Ascending aorta (tissue), 2 donors: ENCODE measurements at regions not wholly inside any gene's neighbourhood (a gene's known extent, or its start where the extent isn't known, plus 50 kb on each side); places are given as distances from the start of the nearest gene placed in this dataset.

ENCODE experiments used
- DNase-seq, 2 donors: peaks; one replicate each; pipeline ENCODE4 v3.0.0-alpha.2; 2019; ENCODE audit warnings: low spot score in 2 of 2
- H3K27ac ChIP-seq, 2 donors: fragments of 200-600 bp; sonication (generic); one replicate each; pipeline ENCODE4 v1.5.1; 2016 to 2017; ENCODE audit warnings: mild to moderate bottlenecking in 1 of 2
- H3K27me3 ChIP-seq: fragments of 200-600 bp; sonication (generic); one replicate; pipeline ENCODE4 v1.5.1; 2017
- H3K36me3 ChIP-seq, 2 donors: fragments of 200-600 bp; sonication (generic); one replicate each; pipeline ENCODE4 v1.5.1; 2016
- H3K4me1 ChIP-seq, 2 donors: fragments of 200-600 bp; sonication (generic); one replicate each; pipeline ENCODE4 v1.5.1; 2016 to 2017; ENCODE audit warnings: mild to moderate bottlenecking in 1 of 2
- H3K4me3 ChIP-seq, 2 donors: fragments of 200-600 bp; sonication (generic); one replicate each; pipeline ENCODE4 v1.5.1; 2016 to 2017; ENCODE audit warnings: mild to moderate bottlenecking in 1 of 2
- H3K9me3 ChIP-seq, 2 donors: fragments of 200-600 bp; sonication (generic); one replicate each; pipeline ENCODE4 v1.5.1; 2016
- intact Hi-C: fragments of 100-400 bp; cut with DNase I; formaldehyde crosslinking; loops from one replicate; pipeline ENCODE4 v1.15.1; 2023
- TF ChIP-seq, protein P1 (sequence below), 3 experiments: fragments of 200-600 bp in 2 of 3; fragments of 450-650 bp in 1 of 3; sonication (generic) in 2 of 3; IDR thresholded peaks; one replicate each; pipeline ENCODE4 v1.5.1; 2016 to 2019; ENCODE audit warnings: antibody characterized with exemption in 3 of 3, mild to moderate bottlenecking in 1 of 3, moderate library complexity in 1 of 3

DNA sequence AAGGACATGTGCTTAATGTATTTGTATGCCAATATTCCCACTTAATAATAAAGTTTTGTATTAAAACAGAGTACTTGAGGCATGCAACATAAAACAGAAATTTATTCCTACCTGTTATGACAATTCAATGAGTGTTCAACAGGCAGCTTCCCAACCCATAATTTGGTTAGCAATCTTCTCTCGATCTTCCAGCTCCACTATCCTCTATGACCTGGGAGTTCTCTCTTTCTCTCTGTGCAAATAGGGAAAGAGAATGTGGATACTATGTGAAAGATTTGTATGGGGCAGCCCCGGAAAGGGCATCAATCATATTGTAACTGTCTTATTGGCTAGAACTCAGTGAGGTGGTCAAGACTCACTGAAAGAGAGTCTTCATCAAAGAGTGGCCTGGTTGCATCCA lies 644.9 kb upstream of the PCDH20 start:
- H3K9me3 ChIP-seq, result no peaks in the 10 kb centered on the region
- H3K4me3 ChIP-seq, result no peak overlapping the region
- H3K27ac ChIP-seq, result no peak overlapping the region
- no peaks in the 10 kb centered on the region for H3K27me3 ChIP-seq
- DNase-seq, result no peak
- TF ChIP-seq, protein P1, sequence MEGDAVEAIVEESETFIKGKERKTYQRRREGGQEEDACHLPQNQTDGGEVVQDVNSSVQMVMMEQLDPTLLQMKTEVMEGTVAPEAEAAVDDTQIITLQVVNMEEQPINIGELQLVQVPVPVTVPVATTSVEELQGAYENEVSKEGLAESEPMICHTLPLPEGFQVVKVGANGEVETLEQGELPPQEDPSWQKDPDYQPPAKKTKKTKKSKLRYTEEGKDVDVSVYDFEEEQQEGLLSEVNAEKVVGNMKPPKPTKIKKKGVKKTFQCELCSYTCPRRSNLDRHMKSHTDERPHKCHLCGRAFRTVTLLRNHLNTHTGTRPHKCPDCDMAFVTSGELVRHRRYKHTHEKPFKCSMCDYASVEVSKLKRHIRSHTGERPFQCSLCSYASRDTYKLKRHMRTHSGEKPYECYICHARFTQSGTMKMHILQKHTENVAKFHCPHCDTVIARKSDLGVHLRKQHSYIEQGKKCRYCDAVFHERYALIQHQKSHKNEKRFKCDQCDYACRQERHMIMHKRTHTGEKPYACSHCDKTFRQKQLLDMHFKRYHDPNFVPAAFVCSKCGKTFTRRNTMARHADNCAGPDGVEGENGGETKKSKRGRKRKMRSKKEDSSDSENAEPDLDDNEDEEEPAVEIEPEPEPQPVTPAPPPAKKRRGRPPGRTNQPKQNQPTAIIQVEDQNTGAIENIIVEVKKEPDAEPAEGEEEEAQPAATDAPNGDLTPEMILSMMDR (IDR thresholded peaks at IDR 0.05), result no peak
- H3K4me1 ChIP-seq, result no peaks in the 10 kb centered on the region
- no peaks in the 10 kb centered on the region for H3K36me3 ChIP-seq
- intact Hi-C loops, result no loop called here

DNA sequence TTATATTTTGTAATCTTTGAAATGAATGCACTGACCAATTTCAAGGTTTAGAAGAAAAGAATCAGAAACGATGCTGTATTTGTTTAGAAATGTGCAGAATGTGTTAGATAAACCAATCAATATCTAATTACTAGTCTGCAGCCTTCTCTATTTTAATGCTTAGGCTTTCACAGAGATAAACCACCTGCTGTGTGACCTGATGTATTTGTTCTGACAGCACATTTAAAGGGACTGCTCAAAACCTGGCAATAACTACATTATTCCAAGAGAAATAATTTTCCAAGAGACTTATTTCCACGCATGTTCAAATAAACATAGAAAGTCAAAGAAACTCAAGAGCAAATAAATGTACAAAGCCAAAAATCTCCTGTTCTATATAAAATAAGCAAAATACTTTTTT lies 641.6 kb upstream of the PCDH20 start:
- Histone ChIP-seq H3K4me3 (no peak overlapping the region), H3K36me3 (no peaks in the 10 kb centered on the region), H3K27me3 (no peaks in the 10 kb centered on the region), H3K27ac (no peak overlapping the region), H3K9me3 (no peaks in the 10 kb centered on the region), H3K4me1 (no peaks in the 10 kb centered on the region)
- TF ChIP-seq, protein P1 (IDR thresholded peaks at IDR 0.05), result no peak
- no peak for DNase-seq
- intact Hi-C loops, result no loop called here

DNA sequence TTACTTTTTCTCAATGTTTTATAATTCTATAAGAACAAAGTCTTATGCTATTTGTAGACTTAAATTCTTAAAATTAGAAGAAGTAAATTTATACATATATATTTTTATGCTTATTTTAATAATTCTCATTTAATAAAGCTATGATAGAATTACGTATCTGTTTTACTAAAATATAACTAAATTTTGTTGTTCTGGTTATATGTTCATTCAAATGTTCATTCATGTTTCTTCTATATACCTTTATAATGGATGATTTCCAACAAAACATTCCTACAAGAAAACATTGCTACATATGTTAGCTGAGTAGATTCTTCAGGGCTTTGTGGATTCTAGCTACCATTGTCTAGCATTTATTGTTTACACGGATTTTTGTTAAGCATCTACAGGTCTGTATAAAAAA lies 634.3 kb upstream of the PCDH20 start:
- TF ChIP-seq, protein P1 (IDR thresholded peaks at IDR 0.05), result no peak
- no peaks in the 10 kb centered on the region for H3K9me3 ChIP-seq
- H3K27me3 ChIP-seq, result no peaks in the 10 kb centered on the region
- intact Hi-C loops, result no loop called here
- H3K4me1 ChIP-seq, result no peaks in the 10 kb centered on the region
- no peak overlapping the region for H3K4me3 ChIP-seq
- no peak overlapping the region for H3K27ac ChIP-seq
- H3K36me3 ChIP-seq, result no peaks in the 10 kb centered on the region
- no peak for DNase-seq

DNA sequence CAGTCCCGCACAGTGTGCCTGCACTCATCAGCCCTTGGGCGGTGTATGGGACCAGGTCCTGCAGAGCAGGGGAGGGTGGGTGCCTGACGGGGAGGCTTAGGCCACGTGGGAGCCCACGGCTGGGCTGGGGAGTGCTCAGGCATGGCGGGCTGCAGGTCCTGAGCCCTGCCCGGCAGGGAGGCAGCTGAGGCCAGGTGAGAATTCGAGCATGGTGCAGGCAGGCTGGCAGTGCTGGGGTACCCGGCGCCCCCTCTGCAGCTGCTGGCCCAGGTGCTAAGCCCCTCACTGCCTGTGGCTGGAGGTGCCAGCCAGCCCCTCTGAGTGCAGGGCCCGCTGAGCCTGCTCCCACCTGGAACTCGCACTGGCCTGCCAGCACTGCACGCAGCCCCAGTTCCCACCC lies 630.9 kb upstream of the PCDH20 start:
- H3K4me1 ChIP-seq, result no peaks in the 10 kb centered on the region
- H3K27me3 ChIP-seq, result no peaks in the 10 kb centered on the region
- TF ChIP-seq, protein P1 (IDR thresholded peaks at IDR 0.05), result no peak
- H3K9me3 ChIP-seq, result no peaks in the 10 kb centered on the region
- no peak overlapping the region for H3K27ac ChIP-seq
- intact Hi-C loops, result no loop called here
- no peak overlapping the region for H3K4me3 ChIP-seq
- no peaks in the 10 kb centered on the region for H3K36me3 ChIP-seq
- no peak for DNase-seq

DNA sequence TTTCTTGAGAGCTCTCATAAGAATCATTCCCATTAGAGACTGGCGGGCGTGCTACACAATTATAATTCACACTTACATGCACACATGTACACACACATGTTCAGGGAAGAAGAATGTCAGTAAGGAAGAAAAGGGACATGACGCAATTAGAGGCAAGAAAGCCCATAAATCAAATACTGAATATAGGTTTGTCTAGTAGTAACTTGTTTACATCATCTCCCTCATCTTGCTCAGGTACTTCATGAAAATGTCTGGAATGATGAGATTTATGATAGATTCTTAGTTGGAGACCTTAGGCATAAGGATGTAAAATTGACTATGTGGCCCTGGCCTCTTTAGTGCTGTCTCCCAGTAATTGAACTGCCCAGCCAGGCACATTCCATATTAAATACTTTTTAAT lies 628.0 kb upstream of the PCDH20 start:
- Histone ChIP-seq H3K36me3 (no peaks in the 10 kb centered on the region), H3K4me3 (no peak overlapping the region), H3K27me3 (no peaks in the 10 kb centered on the region), H3K9me3 (no peaks in the 10 kb centered on the region), H3K4me1 (no peaks in the 10 kb centered on the region), H3K27ac (no peak overlapping the region)
- TF ChIP-seq, protein P1 (IDR thresholded peaks at IDR 0.05), result no peak
- intact Hi-C loops, result no loop called here
- no peak for DNase-seq

DNA sequence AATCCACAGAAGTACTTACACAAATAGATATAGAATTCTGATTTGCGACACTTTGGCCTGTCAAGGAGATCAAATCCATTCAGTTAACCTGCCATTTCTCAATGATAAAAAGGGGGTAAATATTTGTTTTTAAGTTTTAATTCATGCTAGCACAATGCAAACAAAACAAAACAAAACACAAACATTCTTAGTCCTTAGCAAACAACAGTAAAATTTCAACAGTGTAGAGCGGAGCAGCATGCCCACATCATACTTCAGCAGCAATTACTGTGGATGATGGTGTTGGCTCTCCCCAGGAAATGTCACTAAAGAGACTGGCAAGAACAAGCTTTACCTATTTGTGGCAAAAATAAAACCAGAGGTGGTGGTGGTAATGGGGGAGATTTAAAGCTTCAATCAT lies 625.2 kb upstream of the PCDH20 start:
- intact Hi-C loops, result no loop called here
- H3K27ac ChIP-seq, result no peak overlapping the region
- TF ChIP-seq, protein P1 (IDR thresholded peaks at IDR 0.05), result no peak
- no peaks in the 10 kb centered on the region for H3K4me1 ChIP-seq
- no peaks in the 10 kb centered on the region for H3K36me3 ChIP-seq
- no peaks in the 10 kb centered on the region for H3K9me3 ChIP-seq
- no peak overlapping the region for H3K4me3 ChIP-seq
- DNase-seq, result no peak
- no peaks in the 10 kb centered on the region for H3K27me3 ChIP-seq
